ENCODE measurements at regions not wholly inside any gene's neighbourhood (a gene's known extent, or its start where the extent isn't known, plus 50 kb on each side); places are given as distances from the start of the nearest gene placed in this dataset.

GRCh38 chr10:83037653-83038052 lies 1101.7 kb upstream of the GHITM start:
- DNase-seq (ENCODE audit: low read depth in 2 of 2): no peak

GRCh38 chr10:83038631-83039030 lies 1100.7 kb upstream of the GHITM start:
- DNase-seq (ENCODE audit: low read depth in 2 of 2): no peak

- DNase-seq (ENCODE audit: low read depth in 2 of 2): no peak
Measured at GRCh38 chr10:83045731-83046130, 1093.6 kb upstream of the GHITM start.

GRCh38 chr10:83050815-83051214 lies 1088.5 kb upstream of the GHITM start:
- no peak for DNase-seq (ENCODE audit: low read depth in 2 of 2)

- DNase-seq (ENCODE audit: low read depth in 2 of 2): no peak
Measured at GRCh38 chr10:83062871-83063270, 1076.4 kb upstream of the GHITM start.

GRCh38 chr10:83073472-83073871 lies 1065.8 kb upstream of the GHITM start:
- no peak for DNase-seq (ENCODE audit: low read depth in 2 of 2)

- peak in 1 of 2 donors; percentile 25 for DNase-seq (ENCODE audit: low read depth in 2 of 2)
Measured at GRCh38 chr10:83075016-83075814, 1064.1 kb upstream of the GHITM start.

GRCh38 chr10:83075815-83076355 lies 1063.4 kb upstream of the GHITM start:
- no peak for DNase-seq (ENCODE audit: low read depth in 2 of 2)

GRCh38 chr10:83076443-83076842 lies 1062.9 kb upstream of the GHITM start:
- DNase-seq (ENCODE audit: low read depth in 2 of 2): no peak

GRCh38 chr10:83078160-83078559 lies 1061.1 kb upstream of the GHITM start:
- peak in 1 of 2 donors; percentile 12 for DNase-seq (ENCODE audit: low read depth in 2 of 2)

- no peak for DNase-seq (ENCODE audit: low read depth in 2 of 2)
Measured at GRCh38 chr10:83078645-83079044, 1060.7 kb upstream of the GHITM start.

- DNase-seq (ENCODE audit: low read depth in 2 of 2): no peak
Measured at GRCh38 chr10:83083831-83084230, 1055.5 kb upstream of the GHITM start.

GRCh38 chr10:83089335-83089734 lies 1050.0 kb upstream of the GHITM start:
- DNase-seq (ENCODE audit: low read depth in 2 of 2): no peak

GRCh38 chr10:83104616-83105015 lies 1034.7 kb upstream of the GHITM start:
- DNase-seq (ENCODE audit: low read depth in 2 of 2): no peak

- no peak for DNase-seq (ENCODE audit: low read depth in 2 of 2)
Measured at GRCh38 chr10:83108565-83109333, 1030.6 kb upstream of the GHITM start.

- no peak for DNase-seq (ENCODE audit: low read depth in 2 of 2)
Measured at GRCh38 chr10:83119346-83119745, 1020.0 kb upstream of the GHITM start.

GRCh38 chr10:83122336-83122735 lies 1017.0 kb upstream of the GHITM start:
- no peak for DNase-seq (ENCODE audit: low read depth in 2 of 2)

- no peak for DNase-seq (ENCODE audit: low read depth in 2 of 2)
Measured at GRCh38 chr10:83127942-83128575, 1011.2 kb upstream of the GHITM start.

GRCh38 chr10:83140811-83141210 lies 998.5 kb upstream of the GHITM start:
- DNase-seq (ENCODE audit: low read depth in 2 of 2): no peak

- DNase-seq (ENCODE audit: low read depth in 2 of 2): no peak
Measured at GRCh38 chr10:83142074-83142563, 997.2 kb upstream of the GHITM start.

- DNase-seq (ENCODE audit: low read depth in 2 of 2): no peak
Measured at GRCh38 chr10:83144461-83144860, 994.8 kb upstream of the GHITM start.

- no peak for DNase-seq (ENCODE audit: low read depth in 2 of 2)
Measured at GRCh38 chr10:83153714-83154113, 985.6 kb upstream of the GHITM start.

Data from dermis microvascular lymphatic vessel endothelial cell (primary cell).